GM21528 (cell line): ENCODE measurements at regions not wholly inside any gene's neighbourhood (a gene's known extent, or its start where the extent isn't known, plus 50 kb on each side); places are given as distances from the start of the nearest gene placed in this dataset.

Source experiments
- ATAC-seq: cut with Tn5 transposase; IDR thresholded peaks from one replicate; pipeline ENCODE4 v1.9.1; 2021; ENCODE audit warnings: mild to moderate bottlenecking, moderate library complexity; ENCODE audit not compliant: unreplicated experiment, low FRiP score

GRCh38 chr5:118015511-118015910 lies 972.8 kb downstream of the DTWD2 start:
- ATAC-seq: no peak

- no peak for ATAC-seq
Observed at GRCh38 chr5:118009741-118010297, 978.5 kb downstream of the DTWD2 start.

- no peak for ATAC-seq
Observed at GRCh38 chr5:118008779-118009178, 979.6 kb downstream of the DTWD2 start.

GRCh38 chr5:118007262-118007661 lies 981.1 kb downstream of the DTWD2 start:
- no peak for ATAC-seq

GRCh38 chr5:118006219-118006618 lies 982.1 kb downstream of the DTWD2 start:
- no peak for ATAC-seq

GRCh38 chr5:117999939-118000549 lies 988.3 kb downstream of the DTWD2 start:
- no peak for ATAC-seq

GRCh38 chr5:117982691-117983090 lies 1005.7 kb downstream of the DTWD2 start:
- ATAC-seq: no peak

- ATAC-seq: no peak
Observed at GRCh38 chr5:117973785-117974184, 1014.6 kb downstream of the DTWD2 start.

GRCh38 chr5:117955831-117956230 lies 1032.5 kb downstream of the DTWD2 start:
- ATAC-seq: no peak

- no peak for ATAC-seq
Observed at GRCh38 chr5:117954331-117954730, 1034.0 kb downstream of the DTWD2 start.

- ATAC-seq: no peak
Observed at GRCh38 chr5:117953272-117953671, 1035.1 kb downstream of the DTWD2 start.

- ATAC-seq: no peak
Observed at GRCh38 chr5:117947836-117948235, 1040.5 kb downstream of the DTWD2 start.

- ATAC-seq: no peak
Observed at GRCh38 chr5:117947121-117947520, 1041.2 kb downstream of the DTWD2 start.

- ATAC-seq: no peak
Observed at GRCh38 chr5:117945258-117945657, 1043.1 kb downstream of the DTWD2 start.

- ATAC-seq: no peak
Observed at GRCh38 chr5:117943541-117943940, 1044.8 kb downstream of the DTWD2 start.

- no peak for ATAC-seq
Observed at GRCh38 chr5:117942861-117943519, 1045.4 kb downstream of the DTWD2 start.

- no peak for ATAC-seq
Observed at GRCh38 chr5:117893211-117893610, 1095.1 kb downstream of the DTWD2 start.

- no peak for ATAC-seq
Observed at GRCh38 chr5:117892360-117892759, 1096.0 kb downstream of the DTWD2 start.

- ATAC-seq: no peak
Observed at GRCh38 chr5:117889596-117889995, 1098.8 kb downstream of the DTWD2 start.

- peak; percentile 92 for ATAC-seq
Observed at GRCh38 chr5:117888688-117889087, 1099.7 kb downstream of the DTWD2 start.

GRCh38 chr5:117881426-117882230 lies 1106.7 kb downstream of the DTWD2 start:
- no peak for ATAC-seq
